NT2/D1 (cell line): ENCODE measurements at regions not wholly inside any gene's neighbourhood (a gene's known extent, or its start where the extent isn't known, plus 50 kb on each side); places are given as distances from the start of the nearest gene placed in this dataset.

ENCODE experiments used
- SUZ12 ChIP-seq: IDR thresholded peaks from 2 replicates; pipeline ENCODE4 v1.6.1; 2011; ENCODE audit not compliant: insufficient read length, insufficient read depth; ENCODE audit errors: extremely low read depth
- YY1 ChIP-seq: IDR thresholded peaks from 2 replicates; pipeline ENCODE4 v1.6.1; 2011; ENCODE audit not compliant: insufficient read length, insufficient read depth
- ZNF274 ChIP-seq: IDR thresholded peaks from 2 replicates; pipeline ENCODE4 v1.6.1; 2011; ENCODE audit warnings: mild to moderate bottlenecking, low read depth, low read length

DNA sequence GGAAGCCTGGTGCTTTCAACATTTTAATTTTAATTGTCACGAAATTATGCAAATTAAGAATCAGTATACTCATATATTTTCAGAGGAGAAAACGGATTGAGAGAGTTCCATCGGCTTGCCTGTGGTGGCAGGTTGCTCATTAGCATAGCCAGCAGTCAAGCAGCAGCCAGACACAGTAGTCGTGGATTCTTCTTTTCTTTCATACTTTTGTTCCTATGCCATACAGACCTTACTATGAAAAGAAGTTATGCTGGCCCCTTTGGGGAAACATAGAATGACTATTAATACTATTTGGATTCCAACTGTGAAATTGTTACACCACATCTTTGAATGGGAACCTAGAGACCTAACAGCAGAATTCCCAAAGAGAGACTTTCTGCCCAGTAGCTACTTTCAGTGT lies 617.7 kb upstream of the CA10 start:
- TF ChIP-seq YY1 (no peak), ZNF274 (no peak), SUZ12 (no peak)
